ENCODE measurements at regions not wholly inside any gene's neighbourhood (a gene's known extent, or its start where the extent isn't known, plus 50 kb on each side); places are given as distances from the start of the nearest gene placed in this dataset.

- Histone ChIP-seq H3K36me3 (ENCODE audit: control insufficient read depth in 1 of 2, insufficient read depth in 2 of 2, low read length in 2 of 2) (no peaks in the 10 kb centered on the region), H3K4me3 (replicated peaks in 1 of 2; ENCODE audit: low read depth in 1 of 2, low read length in 2 of 2) (no peak overlapping the region), H3K4me2 (ENCODE audit: low read length) (no peak overlapping the region), H2AFZ (ENCODE audit: low read depth, low read length, poor library complexity, severe bottlenecking) (no peak overlapping the region), H3K9ac (ENCODE audit: low read length) (no peak overlapping the region), H3K79me2 (ENCODE audit: insufficient read depth, low read length) (no peaks in the 10 kb centered on the region), H4K20me1 (ENCODE audit: insufficient read depth) (no peaks in the 10 kb centered on the region), H3K27ac (ENCODE audit: low read depth, low read length) (no peak overlapping the region), H3K9me3 (ENCODE audit: control insufficient read depth in 1 of 2, insufficient read depth in 1 of 2, low read depth in 1 of 2, low read length in 2 of 2) (no peaks in the 10 kb centered on the region), H3K9me2 (ENCODE audit: insufficient read depth) (no peaks in the 10 kb centered on the region), H3K4me1 (ENCODE audit: control insufficient read depth in 1 of 2, insufficient read depth in 2 of 2, low read length in 2 of 2) (no peaks in the 10 kb centered on the region), H3K27me3 (ENCODE audit: insufficient read depth, low read length) (peaks cover 7% of the 10 kb centered on the region; the same call in 1 of the 2 replicates)
- ChIA-PET CTCF (no interaction called here), RAD21 (ENCODE audit: low non-redundant PET in 1 of 2, low total read pairs in 2 of 2, uncharacterized antibody in 2 of 2, unreplicated experiment in 2 of 2) (no interaction called here), POLR2A (no interaction called here)
- DNase-seq (ENCODE audit: low read depth, low spot score), result no peak
- ATAC-seq, result no peak; the same call in 1 of the 2 replicates
- intact Hi-C loops (cut with micrococcal nuclease), result no loop called here
- no TSS peak for BruUV-seq (replicated peaks)
- TF ChIP-seq CTCF (IDR thresholded peaks at IDR 0.05 in 2 of 3, conservative IDR thresholded peaks at IDR 0.05 in 1 of 3; ENCODE audit: borderline replicate concordance in 1 of 3, insufficient read depth in 1 of 3, low read depth in 2 of 3, low read length in 2 of 3) (no peak), SP1 (IDR thresholded peaks at IDR 0.05; ENCODE audit: low read depth) (no peak), EZH2 (IDR thresholded peaks at IDR 0.05) (no peak), ZFX (IDR thresholded peaks at IDR 0.05) (no peak), TCF7L2 (IDR thresholded peaks at IDR 0.05; ENCODE audit: borderline replicate concordance, extremely low read depth, insufficient read depth, insufficient read length) (no peak), CBX3 (IDR thresholded peaks at IDR 0.05; ENCODE audit: low read depth) (no peak), RAD21 (IDR thresholded peaks at IDR 0.05; ENCODE audit: low read depth) (no peak), EGR1 (IDR thresholded peaks at IDR 0.05; ENCODE audit: low read depth) (no peak), ZBTB33 (IDR thresholded peaks at IDR 0.05; ENCODE audit: extremely low read depth, insufficient replicate concordance, low read length) (no peak), POLR2AphosphoS5 (IDR thresholded peaks at IDR 0.05; ENCODE audit: low read depth, low read length) (no peak), YY1 (IDR thresholded peaks at IDR 0.05; ENCODE audit: extremely low read depth, insufficient replicate concordance, low read depth, low read length) (no peak), POLR2A (IDR thresholded peaks at IDR 0.05; ENCODE audit: borderline replicate concordance, extremely low read depth, insufficient read depth, insufficient read length) (no peak), ATF3 (IDR thresholded peaks at IDR 0.05) (no peak), JUND (IDR thresholded peaks at IDR 0.05) (no peak)
Measured at GRCh38 chr1:117810553-117810952, 118.9 kb downstream of the GDAP2 start.
